Esophagus muscularis mucosa (tissue), 4 donors: ENCODE measurements at regions not wholly inside any gene's neighbourhood (a gene's known extent, or its start where the extent isn't known, plus 50 kb on each side); places are given as distances from the start of the nearest gene placed in this dataset.
"Not testable (repeated sequence)": the region's sequence is repeated elsewhere in the genome, so short reads cannot be mapped to it uniquely, and the experiment has no call there.

Experiments
- DNase-seq: peaks from one replicate; pipeline ENCODE4 v3.0.0-alpha.2; 2017; ENCODE audit errors: extremely low spot score
- H3K27ac ChIP-seq, 4 donors: fragments of 200-600 bp; sonication (generic); replicated peaks in 1 of 4; 1 replicate in 3 of 4; 2 replicates in 1 of 4; pipeline ENCODE4 v1.5.1; 2016 to 2019; ENCODE audit warnings: mild to moderate bottlenecking in 1 of 4
- H3K27me3 ChIP-seq, 4 donors: fragments of 200-600 bp; sonication (generic); one replicate each; pipeline versions ENCODE4 v1.5.1 to v1.6.0; 2016 to 2019
- H3K36me3 ChIP-seq, 4 donors: fragments of 200-600 bp; sonication (generic); one replicate each; pipeline ENCODE4 v1.5.1; 2016 to 2019
- H3K4me1 ChIP-seq, 4 donors: fragments of 200-600 bp; sonication (generic); one replicate each; pipeline ENCODE4 v1.5.1; 2016 to 2019
- H3K4me3 ChIP-seq, 4 donors: fragments of 200-600 bp; sonication (generic); 1 replicate in 2 of 4; 2 replicates in 2 of 4; pipeline ENCODE4 v1.5.1; 2016 to 2019; ENCODE audit warnings: mild to moderate bottlenecking in 4 of 4, moderate library complexity in 1 of 4
- H3K9me3 ChIP-seq, 4 donors: fragments of 200-600 bp; sonication (generic); 1 replicate in 3 of 4; 2 replicates in 1 of 4; pipeline ENCODE4 v1.5.1; 2016 to 2019
- CTCF ChIP-seq, 3 experiments: fragments of 200-600 bp in 2 of 3; fragments of 450-650 bp in 1 of 3; sonication (generic) in 2 of 3; IDR thresholded peaks; one replicate each; pipeline ENCODE4 v1.5.1; 2017 to 2019; ENCODE audit warnings: antibody characterized with exemption in 3 of 3, mild to moderate bottlenecking in 2 of 3, moderate library complexity in 1 of 3
- EP300 ChIP-seq: sonication (generic); formaldehyde crosslinking; IDR thresholded peaks from one replicate; pipeline ENCODE4 v1.6.1; 2017; ENCODE audit warnings: antibody characterized with exemption
- POLR2A ChIP-seq: fragments of 450-650 bp; IDR thresholded peaks from one replicate; pipeline ENCODE4 v1.6.1; 2017; ENCODE audit warnings: antibody characterized with exemption, moderate library complexity, mild to moderate bottlenecking, low read depth
- POLR2AphosphoS5 ChIP-seq, 2 donors: sonication (generic); formaldehyde crosslinking; IDR thresholded peaks; one replicate each; pipeline ENCODE4 v1.6.1; 2017; ENCODE audit warnings: antibody characterized with exemption in 2 of 2
- WGBS: methylation state at CpG from one replicate; pipeline ENCODE4 v1.1.5; 2018; 5-methylcytosine and 5-hydroxymethylcytosine counted together
- intact Hi-C: fragments of 100-400 bp; cut with DNase I; formaldehyde crosslinking; loops from one replicate; pipeline ENCODE4 v1.15.1; 2023

- no peak for DNase-seq
- Histone ChIP-seq H3K27me3 (no peaks in the 10 kb centered on the region), H3K27ac (peak overlapping the region in 3 of 4 donors; percentile 6 to 50 (median 9)), H3K9me3 (no peaks in the 10 kb centered on the region), H3K36me3 (peaks cover 0 to 5% (median 2%) of the 10 kb centered on the region in 4 donors), H3K4me3 (no peak overlapping the region), H3K4me1 (peaks cover 5 to 16% (median 10%) of the 10 kb centered on the region in 4 donors)
- intact Hi-C loops, result no loop called here
- 100% methylated on average over 1 of the region's 5 CpGs for WGBS
- TF ChIP-seq POLR2A, result no peak
Measured at GRCh38 chr21:28856588-28857250, 136.0 kb downstream of the LTN1 start.

DNA sequence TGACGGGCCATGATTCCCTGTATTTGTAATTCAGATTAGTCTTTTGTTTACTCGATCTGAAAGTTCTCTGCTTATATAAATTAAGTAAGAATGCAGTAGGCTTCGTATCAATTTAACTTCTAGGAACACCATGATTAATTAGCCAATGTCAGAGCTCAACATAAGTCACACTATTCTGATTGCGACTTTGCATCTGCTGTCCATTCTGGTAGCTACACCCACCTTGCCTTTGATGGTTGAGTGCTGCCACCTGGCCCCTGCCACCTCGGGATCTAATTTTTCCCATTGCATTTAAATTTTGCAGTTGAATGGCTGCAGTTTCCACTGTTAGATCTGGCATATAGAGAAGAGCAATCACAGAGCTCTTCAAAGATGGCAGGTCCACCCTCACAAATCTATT is 140.0 kb downstream of the LTN1 start:
- H3K4me1 ChIP-seq, result peaks cover 5 to 14% (median 10%) of the 10 kb centered on the region in 4 donors
- 68% methylated on average over 5 of the region's 5 CpGs for WGBS
- H3K27me3 ChIP-seq, result no peaks in the 10 kb centered on the region
- H3K4me3 ChIP-seq, result no peak overlapping the region
- no peak overlapping the region for H3K27ac ChIP-seq
- no peaks in the 10 kb centered on the region for H3K9me3 ChIP-seq
- TF ChIP-seq POLR2AphosphoS5 (IDR thresholded peaks at IDR 0.05), result no peak
- no peak for TF ChIP-seq POLR2A
- TF ChIP-seq EP300, result no peak
- no peak for TF ChIP-seq CTCF (IDR thresholded peaks at IDR 0.05)
- H3K36me3 ChIP-seq, result no peaks in the 10 kb centered on the region
- no peak for DNase-seq
- intact Hi-C loops, result no loop called here

GRCh38 chr21:28851645-28852044 is 141.0 kb downstream of the LTN1 start:
- no peak for DNase-seq
- H3K36me3 ChIP-seq, result no peaks in the 10 kb centered on the region
- WGBS, result 100% methylated on average over 1 of the region's 1 CpG
- no peak overlapping the region for H3K4me3 ChIP-seq
- no peaks in the 10 kb centered on the region for H3K27me3 ChIP-seq
- TF ChIP-seq CTCF (IDR thresholded peaks at IDR 0.05) (no peak), EP300 (no peak), POLR2A (no peak), POLR2AphosphoS5 (IDR thresholded peaks at IDR 0.05) (no peak)
- H3K9me3 ChIP-seq, result no peaks in the 10 kb centered on the region
- peaks cover 1 to 5% (median 4%) of the 10 kb centered on the region in 4 donors for H3K4me1 ChIP-seq
- H3K27ac ChIP-seq, result no peak overlapping the region
- intact Hi-C loops, result no loop called here

DNA sequence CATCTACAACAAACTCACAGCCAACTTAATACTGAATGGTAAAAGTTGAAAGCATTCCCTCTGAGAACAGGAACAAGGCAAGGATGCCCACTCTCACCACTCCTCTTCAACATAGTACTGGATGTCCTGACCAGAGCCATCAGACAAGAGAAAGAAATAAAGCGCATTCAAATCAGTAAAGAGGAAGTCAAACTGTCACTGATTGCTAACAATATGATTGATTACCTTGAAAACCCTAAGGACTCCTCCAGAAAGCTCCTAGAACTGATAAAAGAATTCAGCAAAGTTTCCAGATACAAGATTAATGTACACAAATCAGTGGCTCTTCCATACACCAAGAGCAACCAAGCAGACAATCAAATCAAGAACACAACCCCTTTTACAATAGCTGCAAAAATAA is 153.4 kb downstream of the LTN1 start:
- WGBS, result 80% methylated on average over 1 of the region's 1 CpG
- DNase-seq, intact Hi-C loops, H3K4me3 ChIP-seq, H3K9me3 ChIP-seq, H3K27me3 ChIP-seq, H3K36me3 ChIP-seq, H3K4me1 ChIP-seq, H3K27ac ChIP-seq: not testable (repeated sequence)

DNA sequence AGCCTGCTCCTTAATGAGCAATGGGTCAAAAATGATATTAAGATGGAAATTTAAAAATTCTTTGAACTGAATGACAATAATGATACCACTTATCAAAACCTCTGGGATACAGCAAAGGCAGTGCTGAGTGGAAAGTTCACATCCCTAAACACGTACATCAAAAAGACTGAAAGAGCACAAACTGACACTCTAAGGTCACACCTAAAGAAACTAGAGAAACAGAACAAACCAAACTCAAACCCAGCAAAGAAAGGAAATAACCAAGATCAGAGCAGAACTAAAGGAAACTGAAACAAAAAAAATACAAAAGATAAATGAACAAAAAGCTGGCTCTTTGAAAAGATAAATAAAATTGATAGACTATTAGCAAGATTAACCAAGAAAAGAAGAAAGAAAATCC is 155.3 kb downstream of the LTN1 start:
- H3K9me3 ChIP-seq, H3K27me3 ChIP-seq, intact Hi-C loops, DNase-seq, H3K27ac ChIP-seq, H3K4me3 ChIP-seq, H3K36me3 ChIP-seq: not testable (repeated sequence)
- peaks cover 0 to 20% (median 3%) of the 10 kb centered on the region in 4 donors for H3K4me1 ChIP-seq
- WGBS, result 44% methylated on average over 1 of the region's 1 CpG

GRCh38 chr21:28836588-28836987 is 156.1 kb downstream of the LTN1 start:
- H3K27me3 ChIP-seq, DNase-seq, intact Hi-C loops, H3K27ac ChIP-seq, H3K4me3 ChIP-seq, H3K36me3 ChIP-seq, H3K9me3 ChIP-seq: not testable (repeated sequence)
- WGBS, result 90% methylated on average over 1 of the region's 1 CpG
- peaks cover 0 to 25% (median 10%) of the 10 kb centered on the region in 4 donors for H3K4me1 ChIP-seq
